LoVo (cell line): ENCODE measurements at regions not wholly inside any gene's neighbourhood (a gene's known extent, or its start where the extent isn't known, plus 50 kb on each side); places are given as distances from the start of the nearest gene placed in this dataset.

ENCODE experiments used
- DNase-seq: peaks from one replicate; pipeline ENCODE4 v3.0.0-alpha.2; 2016; ENCODE audit warnings: low spot score

GRCh38 chr10:83871187-83872081, 267.9 kb upstream of the GHITM start:
- peak; percentile 69 for DNase-seq

GRCh38 chr10:83880252-83880791, 259.0 kb upstream of the GHITM start:
- DNase-seq: no peak

GRCh38 chr10:83881661-83882060, 257.6 kb upstream of the GHITM start:
- no peak for DNase-seq

- no peak for DNase-seq
Measured at GRCh38 chr10:83886871-83887270, 252.4 kb upstream of the GHITM start.

GRCh38 chr10:83892737-83893136, 246.6 kb upstream of the GHITM start:
- DNase-seq: no peak

- DNase-seq: no peak
Measured at GRCh38 chr10:83896219-83896618, 243.1 kb upstream of the GHITM start.

- no peak for DNase-seq
Measured at GRCh38 chr10:83897626-83898025, 241.7 kb upstream of the GHITM start.

GRCh38 chr10:83908506-83908905, 230.8 kb upstream of the GHITM start:
- DNase-seq: no peak

GRCh38 chr10:83909001-83909400, 230.3 kb upstream of the GHITM start:
- DNase-seq: no peak

GRCh38 chr10:83915801-83916200, 223.5 kb upstream of the GHITM start:
- no peak for DNase-seq

GRCh38 chr10:83917537-83918506, 221.5 kb upstream of the GHITM start:
- peak; percentile 1 for DNase-seq

GRCh38 chr10:83919187-83919586, 220.1 kb upstream of the GHITM start:
- no peak for DNase-seq

- no peak for DNase-seq
Measured at GRCh38 chr10:83921984-83922860, 217.1 kb upstream of the GHITM start.

- DNase-seq: no peak
Measured at GRCh38 chr10:83925133-83925532, 214.2 kb upstream of the GHITM start.

- no peak for DNase-seq
Measured at GRCh38 chr10:83926606-83927005, 212.7 kb upstream of the GHITM start.

GRCh38 chr10:83927166-83927565, 212.1 kb upstream of the GHITM start:
- DNase-seq: no peak

GRCh38 chr10:83929399-83929798, 209.9 kb upstream of the GHITM start:
- no peak for DNase-seq

- no peak for DNase-seq
Measured at GRCh38 chr10:83931669-83932068, 207.6 kb upstream of the GHITM start.

- no peak for DNase-seq
Measured at GRCh38 chr10:83932245-83932644, 207.1 kb upstream of the GHITM start.

GRCh38 chr10:83934062-83934461, 205.2 kb upstream of the GHITM start:
- no peak for DNase-seq

GRCh38 chr10:83934641-83935338, 204.5 kb upstream of the GHITM start:
- no peak for DNase-seq
